NCI-H510A (cell line): ENCODE measurements at regions not wholly inside any gene's neighbourhood (a gene's known extent, or its start where the extent isn't known, plus 50 kb on each side); places are given as distances from the start of the nearest gene placed in this dataset.

ENCODE experiments used
- DNase-seq: peaks from one replicate; lab custom pipeline; 2025; lab: John Stamatoyannopoulos, UW

GRCh38 chr5:124663101-124663506 is 83.3 kb downstream of the ZNF608 start:
- no peak for DNase-seq

GRCh38 chr5:124662181-124662781 is 84.2 kb downstream of the ZNF608 start:
- DNase-seq, result peak; percentile 23

- DNase-seq, result peak; percentile 51
Measured at GRCh38 chr5:124661317-124662141, 84.9 kb downstream of the ZNF608 start.

GRCh38 chr5:124660229-124661093 is 86.0 kb downstream of the ZNF608 start:
- DNase-seq, result no peak

GRCh38 chr5:124659798-124660197 is 86.6 kb downstream of the ZNF608 start:
- no peak for DNase-seq

GRCh38 chr5:124658867-124659557 is 87.4 kb downstream of the ZNF608 start:
- no peak for DNase-seq

GRCh38 chr5:124655921-124656511 is 90.4 kb downstream of the ZNF608 start:
- DNase-seq, result peak; percentile 67

GRCh38 chr5:124655251-124655917 is 91.1 kb downstream of the ZNF608 start:
- DNase-seq, result no peak

- DNase-seq, result no peak
Measured at GRCh38 chr5:124654418-124654817, 92.0 kb downstream of the ZNF608 start.

GRCh38 chr5:124653666-124654065 is 92.8 kb downstream of the ZNF608 start:
- no peak for DNase-seq

- DNase-seq, result no peak
Measured at GRCh38 chr5:124652892-124653441, 93.5 kb downstream of the ZNF608 start.

GRCh38 chr5:124652514-124652819 is 94.0 kb downstream of the ZNF608 start:
- no peak for DNase-seq

GRCh38 chr5:124651663-124652513 is 94.6 kb downstream of the ZNF608 start:
- DNase-seq, result peak; percentile 49

- DNase-seq, result no peak
Measured at GRCh38 chr5:124650951-124651662, 95.3 kb downstream of the ZNF608 start.

- DNase-seq, result no peak
Measured at GRCh38 chr5:124650147-124650561, 96.3 kb downstream of the ZNF608 start.

GRCh38 chr5:124649491-124650146 is 96.8 kb downstream of the ZNF608 start:
- DNase-seq, result peak; percentile 12

GRCh38 chr5:124648902-124649467 is 97.5 kb downstream of the ZNF608 start:
- peak; percentile 8 for DNase-seq

- no peak for DNase-seq
Measured at GRCh38 chr5:124647352-124647751, 99.1 kb downstream of the ZNF608 start.
